WTC11 (cell line): ENCODE measurements at regions not wholly inside any gene's neighbourhood (a gene's known extent, or its start where the extent isn't known, plus 50 kb on each side); places are given as distances from the start of the nearest gene placed in this dataset.

Experiments used
- ATF1 ChIP-seq: sonication (generic); formaldehyde crosslinking; IDR thresholded peaks from 2 replicates; pipeline ENCODE4 v1.8.1; 2023; ENCODE audit warnings: mild to moderate bottlenecking, moderate library complexity, missing genetic modification reagents
- ATF6 ChIP-seq: sonication (generic); formaldehyde crosslinking; IDR thresholded peaks from 2 replicates; pipeline ENCODE4 v1.8.1; 2023; ENCODE audit warnings: mild to moderate bottlenecking, missing genetic modification reagents
- CTCF ChIP-seq: fragments of 200-600 bp; IDR thresholded peaks from 2 replicates; pipeline ENCODE4 v1.8.0; 2022; ENCODE audit warnings: antibody characterized with exemption
- ESRRA ChIP-seq: sonication (generic); formaldehyde crosslinking; IDR thresholded peaks from 2 replicates; pipeline ENCODE4 v1.8.1; 2022; ENCODE audit warnings: mild to moderate bottlenecking, missing genetic modification reagents, borderline replicate concordance
- IRF1 ChIP-seq: sonication (generic); formaldehyde crosslinking; IDR thresholded peaks from 2 replicates; pipeline ENCODE4 v1.8.0; 2023; ENCODE audit warnings: missing genetic modification reagents
- NR3C1 ChIP-seq: sonication (generic); formaldehyde crosslinking; conservative IDR thresholded peaks from 2 replicates; pipeline ENCODE4 v1.8.1; 2023; ENCODE audit warnings: low read depth, mild to moderate bottlenecking, missing genetic modification reagents
- TEAD4 ChIP-seq: sonication (generic); formaldehyde crosslinking; IDR thresholded peaks from 2 replicates; pipeline ENCODE4 v1.8.0; 2022; ENCODE audit warnings: mild to moderate bottlenecking, missing genetic modification reagents
- ZNF232 ChIP-seq: sonication (generic); formaldehyde crosslinking; IDR thresholded peaks from 2 replicates; pipeline ENCODE4 v1.8.0; 2022; ENCODE audit warnings: mild to moderate bottlenecking, missing genetic modification reagents
- ZNF263 ChIP-seq: sonication (generic); formaldehyde crosslinking; IDR thresholded peaks from 2 replicates; pipeline ENCODE4 v1.8.1; 2022; ENCODE audit warnings: low read depth, mild to moderate bottlenecking, moderate library complexity, missing genetic modification reagents

- TF ChIP-seq CTCF: no peak
- TF ChIP-seq ZNF232 (CRISPR knock-in tag): no peak
- TF ChIP-seq ATF6 (CRISPR knock-in tag): no peak
- no peak for TF ChIP-seq ESRRA (CRISPR knock-in tag)
- TF ChIP-seq IRF1 (CRISPR knock-in tag): no peak
- TF ChIP-seq ZNF263 (CRISPR knock-in tag): no peak
- TF ChIP-seq NR3C1 (CRISPR knock-in tag): no peak
- TF ChIP-seq TEAD4 (CRISPR knock-in tag): no peak
- no peak for TF ChIP-seq ATF1
Measured at GRCh38 chr1:218658899-218659298, 313.8 kb downstream of the TGFB2 start.
